Stimulated activated CD4-positive, alpha-beta T cell treated with anti-CD3 and anti-CD28 coated beads, Interleukin-15, amount 100 ng/mL, for 1 hour (primary cell): ENCODE measurements at regions not wholly inside any gene's neighbourhood (a gene's known extent, or its start where the extent isn't known, plus 50 kb on each side); places are given as distances from the start of the nearest gene placed in this dataset.

Experiments
- DNase-seq, 2 donors: peaks; one replicate each; pipeline ENCODE4 v3.0.0-alpha.2; 2020; ENCODE audit warnings: low read depth in 1 of 2, low spot score in 1 of 2

- no peak for DNase-seq
These were observed 316.1 kb upstream of the PRDM1 start for GRCh38 chr6:105769987-105770386.

- no peak for DNase-seq
These were observed 316.9 kb upstream of the PRDM1 start for GRCh38 chr6:105769197-105769596.

- no peak for DNase-seq
These were observed 318.6 kb upstream of the PRDM1 start for GRCh38 chr6:105767541-105767940.

- no peak for DNase-seq
These were observed 320.9 kb upstream of the PRDM1 start for GRCh38 chr6:105765239-105765638.

GRCh38 chr6:105764315-105764714 lies 321.8 kb upstream of the PRDM1 start:
- no peak for DNase-seq

- no peak for DNase-seq
These were observed 322.3 kb upstream of the PRDM1 start for GRCh38 chr6:105763866-105764265.

- DNase-seq: no peak
These were observed 325.4 kb upstream of the PRDM1 start for GRCh38 chr6:105760746-105761145.

GRCh38 chr6:105759946-105760345 lies 326.2 kb upstream of the PRDM1 start:
- no peak for DNase-seq

GRCh38 chr6:105759015-105759414 lies 327.1 kb upstream of the PRDM1 start:
- DNase-seq: no peak

- DNase-seq: no peak
These were observed 328.5 kb upstream of the PRDM1 start for GRCh38 chr6:105757512-105758200.

GRCh38 chr6:105755885-105756284 lies 330.3 kb upstream of the PRDM1 start:
- no peak for DNase-seq

GRCh38 chr6:105753620-105754211 lies 332.4 kb upstream of the PRDM1 start:
- no peak for DNase-seq

GRCh38 chr6:105753207-105753606 lies 332.9 kb upstream of the PRDM1 start:
- no peak for DNase-seq

- no peak for DNase-seq
These were observed 336.0 kb upstream of the PRDM1 start for GRCh38 chr6:105750089-105750488.

GRCh38 chr6:105748737-105749161 lies 337.4 kb upstream of the PRDM1 start:
- DNase-seq: no peak

- DNase-seq: no peak
These were observed 338.2 kb upstream of the PRDM1 start for GRCh38 chr6:105747823-105748405.

GRCh38 chr6:105746509-105746908 lies 339.6 kb upstream of the PRDM1 start:
- no peak for DNase-seq

GRCh38 chr6:105746130-105746505 lies 340.0 kb upstream of the PRDM1 start:
- DNase-seq: no peak

- DNase-seq: no peak
These were observed 340.5 kb upstream of the PRDM1 start for GRCh38 chr6:105745464-105746129.

- DNase-seq: no peak
These were observed 341.3 kb upstream of the PRDM1 start for GRCh38 chr6:105744815-105745214.

- no peak for DNase-seq
These were observed 338.2 kb upstream of the PREP start for GRCh38 chr6:105740946-105741645.

GRCh38 chr6:105739764-105740163 lies 336.9 kb upstream of the PREP start:
- no peak for DNase-seq
